T-helper 2 cell (primary cell): ENCODE measurements at regions not wholly inside any gene's neighbourhood (a gene's known extent, or its start where the extent isn't known, plus 50 kb on each side); places are given as distances from the start of the nearest gene placed in this dataset.
"Not testable (repeated sequence)": the region's sequence is repeated elsewhere in the genome, so short reads cannot be mapped to it uniquely, and the experiment has no call there.

Experiments
- DNase-seq, 5 experiments: peaks; one replicate each; pipeline versions ENCODE4 v3.0.0 to v3.0.0-alpha.2; 2012 to 2022

DNA sequence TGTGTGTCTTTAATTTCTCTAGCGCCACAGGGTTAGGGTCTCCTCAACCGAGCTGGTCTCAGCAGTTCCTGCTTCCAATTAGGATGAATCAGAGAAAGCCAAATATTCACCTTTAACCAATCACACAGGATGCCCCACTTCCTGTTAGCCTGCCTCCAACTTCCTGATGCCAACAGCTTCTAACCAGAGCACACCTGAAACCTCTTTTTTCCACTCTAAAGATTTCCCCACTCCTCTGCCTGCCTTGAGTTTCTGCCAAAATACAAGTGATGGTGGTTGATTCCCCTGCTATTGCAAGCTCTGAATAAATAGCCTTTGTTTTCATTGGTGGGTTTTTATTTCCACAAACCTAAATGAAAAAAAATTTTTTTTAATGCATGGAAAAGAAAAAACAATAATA is 144.7 kb upstream of the UST start:
- no peak for DNase-seq

DNA sequence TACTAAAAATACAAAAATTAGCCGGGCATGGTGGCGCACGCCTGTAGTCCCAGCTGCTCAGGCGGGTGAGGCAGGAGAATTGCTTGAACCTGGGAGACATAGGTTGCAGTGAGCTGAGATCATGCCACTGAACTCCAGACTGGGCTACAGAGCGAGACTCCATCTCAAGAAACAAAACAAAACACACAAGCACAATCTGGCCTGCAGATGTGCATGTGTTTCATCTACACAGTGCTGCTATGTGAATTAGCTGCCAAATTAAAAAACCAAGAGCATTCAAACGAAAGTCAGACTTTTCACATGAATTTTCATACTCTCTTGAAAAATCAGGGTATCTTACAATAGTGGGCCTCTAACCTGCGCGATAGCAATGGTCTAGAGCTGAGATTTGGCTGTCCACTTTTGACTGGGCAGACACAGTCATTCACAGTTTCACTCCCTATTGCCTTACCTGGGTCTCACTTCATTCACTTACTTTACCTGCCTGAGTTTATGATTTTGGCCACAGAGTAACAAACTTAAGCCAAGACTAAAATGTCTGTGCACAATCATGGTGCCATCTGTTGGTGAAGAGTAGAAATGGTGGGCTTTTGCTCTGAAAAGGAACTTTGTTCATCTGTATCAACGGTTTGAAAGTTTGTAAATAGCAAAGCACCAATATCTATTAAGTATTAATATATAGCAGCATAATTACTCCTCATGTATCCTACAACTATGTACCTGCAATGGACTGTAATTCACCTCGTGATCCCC is 138.5 kb upstream of the UST start:
- DNase-seq, result peak in 1 of 5 experiments; percentile 15

- no peak for DNase-seq
These were observed 135.6 kb upstream of the UST start for GRCh38 chr6:148611213-148611612.

DNA sequence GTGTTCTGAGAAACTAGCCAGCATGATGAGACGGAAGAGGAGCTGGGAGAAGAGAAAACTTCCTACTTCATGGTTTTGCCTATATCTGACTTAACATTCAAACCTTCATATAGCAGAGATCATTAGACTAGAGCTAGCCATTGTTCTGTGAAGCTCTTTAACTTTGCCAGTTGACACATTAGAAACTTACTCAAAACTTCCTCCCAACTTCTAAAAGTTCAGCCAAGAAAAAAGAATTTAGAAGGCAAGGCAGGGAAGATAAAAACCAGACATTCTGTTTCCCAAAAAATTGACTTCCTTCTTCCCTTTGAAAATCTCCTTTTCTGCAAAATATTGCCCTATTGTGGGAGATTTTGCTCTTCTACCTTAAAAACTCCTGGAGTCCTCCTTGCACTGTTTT is 134.8 kb upstream of the UST start:
- DNase-seq, result no peak

DNA sequence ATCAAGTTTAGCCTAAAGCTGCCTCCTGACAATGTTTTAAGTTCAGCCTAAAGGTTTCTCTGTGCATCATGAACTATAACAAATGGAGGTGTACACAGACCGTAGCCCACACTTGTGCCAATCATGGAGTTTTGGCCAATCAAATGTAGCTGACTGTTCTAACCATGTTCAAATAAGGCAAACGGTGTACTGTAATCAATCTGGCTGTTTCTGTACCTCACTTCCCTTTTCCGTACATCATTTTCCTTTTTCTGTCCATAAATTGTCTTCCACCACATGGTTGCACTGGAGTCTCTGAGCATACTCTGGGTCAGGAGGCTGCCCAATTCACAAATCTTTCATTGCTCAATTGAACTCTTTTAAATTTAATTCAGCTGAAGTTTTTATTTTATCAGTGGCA is 132.2 kb upstream of the UST start:
- DNase-seq, result no peak

GRCh38 chr6:148616841-148617240 is 130.0 kb upstream of the UST start:
- no peak for DNase-seq

GRCh38 chr6:148617530-148617929 is 129.3 kb upstream of the UST start:
- DNase-seq, result no peak

DNA sequence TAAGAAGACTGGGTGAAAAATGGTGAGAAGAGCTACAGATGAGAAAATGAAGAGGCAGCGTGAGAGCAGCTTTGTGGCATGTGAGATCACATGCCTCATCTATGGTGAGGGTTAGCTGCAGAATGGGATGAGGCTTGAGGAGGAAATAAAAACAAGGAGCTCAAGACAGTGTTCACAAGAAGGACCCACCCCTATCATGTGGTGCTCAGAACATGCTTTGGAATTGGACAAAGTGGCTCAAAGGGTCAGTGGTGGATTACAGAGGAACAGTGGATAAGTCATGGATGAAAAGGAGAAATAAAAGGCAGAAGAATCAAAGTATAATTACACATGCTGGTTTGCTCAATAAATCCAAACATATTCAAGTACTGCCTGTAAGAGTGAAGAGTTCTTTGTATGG is 126.9 kb upstream of the UST start:
- DNase-seq, result no peak

DNA sequence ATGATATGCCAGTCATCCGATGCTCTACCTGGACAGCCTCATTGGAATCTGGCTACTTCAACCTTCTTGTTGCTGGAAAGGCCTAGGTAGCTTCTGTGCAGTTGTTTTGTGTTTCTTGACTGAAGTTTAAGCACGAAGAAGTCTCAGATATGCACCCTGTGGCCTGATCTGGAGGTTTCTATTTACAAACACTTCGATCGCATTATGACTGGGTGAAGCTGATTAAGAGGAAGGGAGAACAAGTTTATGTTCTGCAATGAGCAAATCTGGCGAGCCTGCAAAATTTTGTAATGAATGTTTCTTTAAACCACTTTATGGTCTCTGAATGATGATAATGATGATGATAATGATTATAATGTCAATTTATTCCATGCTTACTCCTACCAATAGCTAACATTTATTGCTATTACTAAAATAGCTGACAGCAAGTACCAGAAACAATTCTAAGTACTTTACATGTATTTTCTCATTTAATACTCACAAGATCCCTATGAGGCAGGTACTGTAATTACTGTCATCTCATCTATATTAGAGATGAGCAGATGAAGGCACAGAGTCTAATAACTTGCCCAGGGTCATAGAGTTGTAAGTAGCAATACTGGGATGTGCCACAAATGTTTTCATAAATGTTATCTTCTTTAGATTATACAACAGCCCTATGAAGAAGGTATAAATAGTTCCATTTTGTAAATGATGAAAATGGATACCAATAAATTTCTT is 126.1 kb upstream of the UST start:
- DNase-seq, result peak in 1 of 5 experiments; percentile 92

- no peak for DNase-seq
These were observed 121.2 kb upstream of the UST start for GRCh38 chr6:148625609-148626008.

DNA sequence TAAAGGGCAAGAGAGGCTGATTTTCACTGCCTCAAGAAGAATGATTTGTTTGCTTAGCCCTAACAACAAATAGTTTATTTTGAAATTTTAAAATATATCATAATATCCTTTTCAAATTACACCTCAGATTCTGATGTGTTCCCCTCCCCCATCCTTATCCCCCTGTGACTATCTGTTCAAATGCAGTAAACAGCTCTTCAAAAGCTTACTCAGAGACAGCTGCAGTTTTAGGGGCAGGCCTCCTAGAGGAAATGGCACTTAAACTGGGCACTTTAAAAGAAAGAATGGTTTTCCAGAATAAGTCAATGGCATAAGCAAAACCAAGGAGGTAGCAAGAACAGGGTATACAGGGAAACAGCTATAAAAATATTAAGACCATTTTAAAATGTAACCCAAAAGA is 118.6 kb upstream of the UST start:
- DNase-seq, result no peak

GRCh38 chr6:148629181-148629580 is 117.6 kb upstream of the UST start:
- no peak for DNase-seq

GRCh38 chr6:148629592-148630465 is 117.0 kb upstream of the UST start:
- peak in 1 of 5 experiments; percentile 26 for DNase-seq

DNA sequence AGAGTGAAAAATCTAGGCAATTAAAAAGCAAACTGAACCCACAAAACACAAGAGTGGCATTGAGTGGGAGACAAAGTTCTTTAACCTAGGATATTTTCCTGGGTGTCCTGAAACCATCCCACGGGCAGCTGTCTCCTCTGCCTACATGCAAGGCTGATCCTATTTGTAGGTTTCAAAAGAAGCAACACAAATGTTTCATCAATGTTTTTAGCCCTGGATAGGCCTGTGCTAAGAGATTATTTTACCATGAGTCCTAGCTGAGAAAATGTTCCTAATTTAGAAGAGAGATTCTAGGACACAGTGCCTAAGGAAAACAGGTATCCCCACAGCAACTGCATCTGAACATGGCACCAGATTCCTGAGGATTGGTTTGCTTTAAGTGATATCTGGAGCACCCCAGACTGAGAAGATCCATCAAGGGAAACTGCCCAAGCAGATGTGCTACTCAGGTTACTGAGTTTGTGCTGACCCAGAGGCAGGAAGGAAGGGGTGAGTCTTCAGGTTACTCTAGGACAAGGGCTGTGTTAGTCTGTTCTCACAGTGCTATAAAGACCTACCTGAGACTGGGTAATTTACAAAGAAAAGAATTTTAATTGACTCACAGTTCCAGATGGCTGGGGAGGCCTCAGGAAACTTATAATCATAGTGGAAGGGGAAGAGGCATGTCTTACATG is 111.6 kb upstream of the UST start:
- DNase-seq, result no peak

GRCh38 chr6:148641836-148642235 is 105.0 kb upstream of the UST start:
- DNase-seq, result not testable (repeated sequence)

- DNase-seq, result not testable (repeated sequence)
These were observed 103.6 kb upstream of the UST start for GRCh38 chr6:148643208-148643607.

- DNase-seq, result not testable (repeated sequence)
These were observed 101.8 kb upstream of the UST start for GRCh38 chr6:148645049-148645448.

GRCh38 chr6:148648754-148649453 is 97.9 kb upstream of the UST start:
- no peak for DNase-seq

DNA sequence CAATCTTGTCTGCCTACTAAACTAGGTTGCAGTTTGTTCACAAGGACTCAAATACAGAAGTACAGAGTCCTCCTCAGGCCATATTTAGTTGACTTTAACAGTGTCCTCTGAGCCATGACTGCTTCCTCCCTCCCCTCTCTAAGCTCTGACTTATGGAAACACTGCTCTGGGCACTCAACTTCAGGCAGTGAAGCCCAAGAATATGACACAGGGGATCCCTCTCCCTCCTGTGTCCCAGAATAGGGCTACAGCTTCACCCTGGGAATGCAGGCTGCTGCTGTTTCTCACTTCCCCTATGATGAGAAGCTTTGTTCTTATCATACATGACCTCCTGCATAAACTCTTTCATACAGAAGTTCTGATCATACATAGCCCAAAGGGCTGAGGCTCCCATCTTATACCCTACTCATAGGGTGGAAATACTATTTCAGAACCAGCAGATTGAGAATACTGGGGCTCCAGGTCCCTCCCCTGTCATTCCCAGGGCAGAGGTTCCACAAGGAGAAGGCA is 97.3 kb upstream of the UST start:
- no peak for DNase-seq

GRCh38 chr6:148650941-148651505 is 95.8 kb upstream of the UST start:
- DNase-seq, result no peak

GRCh38 chr6:148652205-148652604 is 94.6 kb upstream of the UST start:
- no peak for DNase-seq
